Fibroblast of lung (primary cell): ENCODE measurements at regions not wholly inside any gene's neighbourhood (a gene's known extent, or its start where the extent isn't known, plus 50 kb on each side); places are given as distances from the start of the nearest gene placed in this dataset.

Source experiments
- EZH2 ChIP-seq: IDR thresholded peaks from 2 replicates; pipeline ENCODE4 v1.5.1; 2012; ENCODE audit warnings: low read length, control low read depth, mild to moderate bottlenecking; ENCODE audit errors: missing control alignments
- TF ChIP-seq, protein P1 (sequence below), 2 donors: IDR thresholded peaks in 1 of 2; conservative IDR thresholded peaks in 1 of 2; 1 replicate in 1 of 2; 2 replicates in 1 of 2; pipeline ENCODE4 v1.5.1; 2011 to 2012; ENCODE audit warnings: low read length in 2 of 2, control low read depth in 1 of 2, inconsistent platforms in 1 of 2, low read depth in 1 of 2, mild to moderate bottlenecking in 1 of 2

DNA sequence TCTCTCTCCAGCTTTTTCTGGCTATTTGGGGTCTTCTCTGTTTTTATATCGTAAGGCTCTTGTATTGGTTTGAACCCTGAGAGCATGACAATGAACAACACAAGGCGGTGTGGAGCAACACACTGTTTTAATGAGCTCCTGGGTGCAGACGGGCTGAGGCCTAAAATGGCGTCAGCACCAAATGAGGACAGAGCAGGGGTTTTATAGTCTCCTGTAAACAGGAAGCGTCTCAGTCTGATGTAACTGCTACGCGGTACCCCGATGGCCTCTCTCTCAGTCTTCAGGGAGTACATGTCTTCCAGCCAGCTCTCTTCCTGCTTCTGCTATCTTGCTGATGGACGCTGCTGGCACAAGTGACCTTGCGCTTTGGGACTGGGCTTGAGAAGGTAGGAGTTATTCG is 95.9 kb upstream of the CCDC71L start:
- TF ChIP-seq, protein P1, sequence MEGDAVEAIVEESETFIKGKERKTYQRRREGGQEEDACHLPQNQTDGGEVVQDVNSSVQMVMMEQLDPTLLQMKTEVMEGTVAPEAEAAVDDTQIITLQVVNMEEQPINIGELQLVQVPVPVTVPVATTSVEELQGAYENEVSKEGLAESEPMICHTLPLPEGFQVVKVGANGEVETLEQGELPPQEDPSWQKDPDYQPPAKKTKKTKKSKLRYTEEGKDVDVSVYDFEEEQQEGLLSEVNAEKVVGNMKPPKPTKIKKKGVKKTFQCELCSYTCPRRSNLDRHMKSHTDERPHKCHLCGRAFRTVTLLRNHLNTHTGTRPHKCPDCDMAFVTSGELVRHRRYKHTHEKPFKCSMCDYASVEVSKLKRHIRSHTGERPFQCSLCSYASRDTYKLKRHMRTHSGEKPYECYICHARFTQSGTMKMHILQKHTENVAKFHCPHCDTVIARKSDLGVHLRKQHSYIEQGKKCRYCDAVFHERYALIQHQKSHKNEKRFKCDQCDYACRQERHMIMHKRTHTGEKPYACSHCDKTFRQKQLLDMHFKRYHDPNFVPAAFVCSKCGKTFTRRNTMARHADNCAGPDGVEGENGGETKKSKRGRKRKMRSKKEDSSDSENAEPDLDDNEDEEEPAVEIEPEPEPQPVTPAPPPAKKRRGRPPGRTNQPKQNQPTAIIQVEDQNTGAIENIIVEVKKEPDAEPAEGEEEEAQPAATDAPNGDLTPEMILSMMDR (conservative IDR thresholded peaks at IDR 0.05 in 1 of 2, IDR thresholded peaks at IDR 0.05 in 1 of 2; ENCODE audit: low read depth in 1 of 2, low read length in 2 of 2): no peak
- no peak for TF ChIP-seq EZH2
